Dendritic cell treated with granulocyte-macrophage colony-stimulating factor and Interleukin-4, amounts not matched to agents 40 ng/mL and 50 ng/mL, for 4 days (primary cell): ENCODE measurements at regions not wholly inside any gene's neighbourhood (a gene's known extent, or its start where the extent isn't known, plus 50 kb on each side); places are given as distances from the start of the nearest gene placed in this dataset.

ENCODE experiments used
- H3K27ac Mint-ChIP-seq: one replicate; pipeline ENCODE4 v1.8.0; 2022; ENCODE audit warnings: mild to moderate bottlenecking, mixed read lengths
- H3K27me3 Mint-ChIP-seq: one replicate; pipeline ENCODE4 v1.8.0; 2022; ENCODE audit warnings: mild to moderate bottlenecking, mixed read lengths
- H3K36me3 Mint-ChIP-seq: one replicate; pipeline ENCODE4 v1.8.0; 2022; ENCODE audit warnings: low read depth, mixed read lengths
- H3K4me1 Mint-ChIP-seq: one replicate; pipeline ENCODE4 v1.8.0; 2022; ENCODE audit warnings: low read depth, mixed read lengths
- H3K4me3 Mint-ChIP-seq: one replicate; pipeline ENCODE4 v1.8.0; 2022; ENCODE audit warnings: mild to moderate bottlenecking, moderate library complexity, mixed read lengths
- H3K9me3 Mint-ChIP-seq: one replicate; pipeline ENCODE4 v1.8.0; 2022; ENCODE audit warnings: mixed read lengths
- intact Hi-C: fragments of 100-400 bp; cut with micrococcal nuclease; formaldehyde crosslinking; loops from one replicate; pipeline ENCODE4 v1.15.0; 2022

DNA sequence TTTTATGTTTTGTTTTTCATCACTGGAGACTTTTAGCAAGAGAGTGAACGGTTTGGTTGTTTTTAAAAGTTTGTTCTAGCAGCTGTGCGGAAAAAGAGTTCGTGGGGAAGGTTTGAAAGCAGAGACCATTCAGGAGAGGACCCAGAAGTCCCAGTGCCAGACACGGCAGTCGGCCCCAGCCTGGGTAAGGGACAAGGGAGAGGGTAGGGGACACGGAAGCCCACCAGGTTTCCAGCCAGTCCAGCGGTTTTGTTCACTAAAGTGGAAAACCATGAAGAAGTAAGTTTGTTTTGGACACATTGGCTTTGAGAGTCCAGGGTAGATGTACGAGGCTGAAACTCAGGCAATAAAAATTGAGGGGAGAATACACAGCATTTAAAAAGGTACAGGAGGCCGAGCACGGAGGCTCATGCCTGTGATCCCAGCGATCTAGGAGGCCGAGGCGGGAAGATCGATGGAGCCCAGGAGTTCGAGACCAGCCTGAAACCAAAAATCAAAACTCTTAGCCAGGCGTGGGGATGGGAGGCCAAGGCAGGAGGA is 56.8 kb upstream of the RPH3AL start:
- intact Hi-C loops: no loop called here
- peaks cover 7% of the 10 kb centered on the region for H3K27me3 Mint-ChIP-seq
- H3K9me3 Mint-ChIP-seq: no peaks in the 10 kb centered on the region
- H3K4me3 Mint-ChIP-seq: peak overlapping the region; percentile 84
- peaks cover 42% of the 10 kb centered on the region for H3K4me1 Mint-ChIP-seq
- peak overlapping the region; percentile 92 for H3K27ac Mint-ChIP-seq
- H3K36me3 Mint-ChIP-seq: peaks cover 20% of the 10 kb centered on the region

DNA sequence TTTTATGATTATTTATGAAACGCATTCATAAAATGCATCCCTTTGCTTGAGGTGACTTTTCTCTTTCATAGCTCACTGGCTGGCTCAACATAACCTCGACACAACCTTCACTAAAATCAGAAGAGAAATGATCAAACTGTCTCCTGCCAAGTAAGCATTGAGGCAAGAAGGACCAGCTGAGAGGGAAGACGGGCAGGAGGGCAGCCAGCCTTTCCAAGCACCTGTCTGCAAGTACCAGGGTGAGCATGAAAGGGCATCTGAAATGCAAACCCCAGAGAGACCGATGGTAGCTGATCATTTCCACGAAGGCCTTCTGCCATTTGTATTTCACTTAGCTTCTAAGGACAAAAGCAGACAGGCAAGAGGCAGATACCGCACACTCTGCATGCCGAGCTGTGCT is 52.1 kb upstream of the RPH3AL start:
- Mint-ChIP-seq H3K27ac (no peak overlapping the region), H3K27me3 (no peaks in the 10 kb centered on the region), H3K9me3 (no peaks in the 10 kb centered on the region), H3K4me1 (peaks cover 8% of the 10 kb centered on the region), H3K4me3 (no peak overlapping the region), H3K36me3 (no peaks in the 10 kb centered on the region)
- intact Hi-C loops: no loop called here
